Nephron (organoid): ENCODE measurements at regions not wholly inside any gene's neighbourhood (a gene's known extent, or its start where the extent isn't known, plus 50 kb on each side); places are given as distances from the start of the nearest gene placed in this dataset.
"Not testable (repeated sequence)": the region's sequence is repeated elsewhere in the genome, so short reads cannot be mapped to it uniquely, and the experiment has no call there.

Experiments used
- H3K27ac Mint-ChIP-seq, 3 experiments: 2 replicates each; pipeline ENCODE4 v1.8.0; 2020; ENCODE audit warnings: mixed read lengths in 3 of 3, mild to moderate bottlenecking in 2 of 3, moderate library complexity in 1 of 3
- H3K27me3 Mint-ChIP-seq: 2 replicates; pipeline ENCODE4 v1.8.0; 2021; ENCODE audit warnings: low read depth, mild to moderate bottlenecking, moderate library complexity, mixed read lengths
- H3K36me3 Mint-ChIP-seq: 2 replicates; pipeline ENCODE4 v1.8.0; 2020; ENCODE audit warnings: low read depth, mixed read lengths
- H3K4me1 Mint-ChIP-seq: 2 replicates; pipeline ENCODE4 v1.8.0; 2020; ENCODE audit warnings: mixed read lengths
- H3K4me3 Mint-ChIP-seq, 3 experiments: 2 replicates each; pipeline ENCODE4 v1.8.0; 2020; ENCODE audit warnings: mild to moderate bottlenecking in 3 of 3, mixed read lengths in 3 of 3, moderate library complexity in 2 of 3
- H3K9me3 Mint-ChIP-seq: 2 replicates; pipeline ENCODE4 v1.8.0; 2020; ENCODE audit warnings: mixed read lengths
- CTCF ChIP-seq, 3 experiments: fragments of 200-600 bp; sonication (generic); IDR thresholded peaks; one replicate each; pipeline ENCODE4 v1.5.0; 2021; ENCODE audit warnings: antibody characterized with exemption in 3 of 3; ENCODE audit not compliant: unreplicated experiment in 3 of 3

- H3K9me3 Mint-ChIP-seq: no peaks in the 10 kb centered on the region
- no peak overlapping the region for H3K27ac Mint-ChIP-seq
- no peak for TF ChIP-seq CTCF (IDR thresholded peaks at IDR 0.05; ENCODE audit: unreplicated experiment in 3 of 3)
- H3K4me1 Mint-ChIP-seq: peaks cover 30% of the 10 kb centered on the region
- no peak overlapping the region for H3K4me3 Mint-ChIP-seq
- H3K27me3 Mint-ChIP-seq: no peaks in the 10 kb centered on the region
- H3K36me3 Mint-ChIP-seq: no peaks in the 10 kb centered on the region
Observed at GRCh38 chr6:154617175-154617574, 106.7 kb upstream of the CNKSR3 start.

GRCh38 chr6:154619146-154619545 is 108.7 kb upstream of the CNKSR3 start:
- Mint-ChIP-seq H3K27ac (peak overlapping the region in 2 of 3 experiments; percentile 56 to 57), H3K4me1 (peaks cover 23% of the 10 kb centered on the region), H3K4me3 (peak overlapping the region in 1 of 3 experiments; percentile 38), H3K9me3 (no peaks in the 10 kb centered on the region), H3K36me3 (no peaks in the 10 kb centered on the region), H3K27me3 (no peaks in the 10 kb centered on the region)
- TF ChIP-seq CTCF (IDR thresholded peaks at IDR 0.05; ENCODE audit: unreplicated experiment in 3 of 3): no peak

- H3K27me3 Mint-ChIP-seq: no peaks in the 10 kb centered on the region
- TF ChIP-seq CTCF (IDR thresholded peaks at IDR 0.05; ENCODE audit: unreplicated experiment in 3 of 3): no peak
- no peak overlapping the region for H3K4me3 Mint-ChIP-seq
- no peak overlapping the region for H3K27ac Mint-ChIP-seq
- no peaks in the 10 kb centered on the region for H3K9me3 Mint-ChIP-seq
- H3K36me3 Mint-ChIP-seq: no peaks in the 10 kb centered on the region
- H3K4me1 Mint-ChIP-seq: peaks cover 10% of the 10 kb centered on the region
Observed at GRCh38 chr6:154621686-154622085, 111.2 kb upstream of the CNKSR3 start.

- Mint-ChIP-seq H3K9me3 (no peaks in the 10 kb centered on the region), H3K27ac (no peak overlapping the region), H3K27me3 (no peaks in the 10 kb centered on the region), H3K36me3 (no peaks in the 10 kb centered on the region), H3K4me1 (peaks cover 10% of the 10 kb centered on the region), H3K4me3 (no peak overlapping the region)
- no peak for TF ChIP-seq CTCF (IDR thresholded peaks at IDR 0.05; ENCODE audit: unreplicated experiment in 3 of 3)
Observed at GRCh38 chr6:154622618-154623336, 110.4 kb upstream of the SCAF8 start.

GRCh38 chr6:154623391-154623790 is 109.8 kb upstream of the SCAF8 start:
- H3K27me3 Mint-ChIP-seq: no peaks in the 10 kb centered on the region
- no peak for TF ChIP-seq CTCF (IDR thresholded peaks at IDR 0.05; ENCODE audit: unreplicated experiment in 3 of 3)
- no peaks in the 10 kb centered on the region for H3K36me3 Mint-ChIP-seq
- no peak overlapping the region for H3K4me3 Mint-ChIP-seq
- H3K9me3 Mint-ChIP-seq: no peaks in the 10 kb centered on the region
- H3K27ac Mint-ChIP-seq: no peak overlapping the region
- peaks cover 10% of the 10 kb centered on the region for H3K4me1 Mint-ChIP-seq

GRCh38 chr6:154624038-154624599 is 109.1 kb upstream of the SCAF8 start:
- no peaks in the 10 kb centered on the region for H3K36me3 Mint-ChIP-seq
- H3K27ac Mint-ChIP-seq: no peak overlapping the region
- no peaks in the 10 kb centered on the region for H3K27me3 Mint-ChIP-seq
- H3K4me3 Mint-ChIP-seq: no peak overlapping the region
- H3K4me1 Mint-ChIP-seq: peaks cover 8% of the 10 kb centered on the region
- no peaks in the 10 kb centered on the region for H3K9me3 Mint-ChIP-seq
- TF ChIP-seq CTCF (IDR thresholded peaks at IDR 0.05; ENCODE audit: unreplicated experiment in 3 of 3): no peak

- H3K4me1 Mint-ChIP-seq, H3K4me3 Mint-ChIP-seq, H3K27ac Mint-ChIP-seq, H3K36me3 Mint-ChIP-seq, H3K27me3 Mint-ChIP-seq, H3K9me3 Mint-ChIP-seq: not testable (repeated sequence)
Observed at GRCh38 chr6:154624727-154625126, 108.5 kb upstream of the SCAF8 start.
